OCI-LY7 (cell line): ENCODE measurements at regions not wholly inside any gene's neighbourhood (a gene's known extent, or its start where the extent isn't known, plus 50 kb on each side); places are given as distances from the start of the nearest gene placed in this dataset.

Source experiments
- BruUV-seq: library from RNA; stranded (reverse); fragments of 400-500 nt; replicated peaks from 2 replicates; lab custom pipeline; 2021; lab: Mats Ljungman, UMichigan
- CTCF ChIA-PET: fragments of 300-600 bp; sonication (Branson Sonifier 250); formaldehyde crosslinking; loops from one replicate; lab custom pipeline; 2022; ENCODE audit warnings: antibody characterized with exemption; ENCODE audit not compliant: unreplicated experiment; lab: Charles Lee
- POLR2A ChIA-PET: fragments of 300-600 bp; sonication (Branson Sonifier 250); formaldehyde crosslinking; loops from one replicate; lab custom pipeline; 2022; ENCODE audit warnings: antibody characterized with exemption; lab: Charles Lee
- DNase-seq: peaks from one replicate; pipeline ENCODE4 v3.0.0-alpha.2; 2015; ENCODE audit warnings: low spot score
- H2AFZ ChIP-seq: fragments of 200-600 bp; sonication (generic), shearing (Covaris generic); 2 replicates; pipeline ENCODE4 v1.6.1; 2014; ENCODE audit warnings: mild to moderate bottlenecking, antibody characterized with exemption, low read length, moderate library complexity
- H3K27ac ChIP-seq: fragments of 200-600 bp; sonication (generic); 2 replicates; pipeline ENCODE4 v1.5.1; 2014; ENCODE audit warnings: mixed run types, low read depth, mild to moderate bottlenecking, moderate library complexity, low read length, inconsistent platforms; ENCODE audit not compliant: poor library complexity, severe bottlenecking
- H3K36me3 ChIP-seq: fragments of 200-600 bp; sonication (generic); 2 replicates; pipeline ENCODE4 v1.6.1; 2014; ENCODE audit warnings: mild to moderate bottlenecking, antibody characterized with exemption, low read length, moderate library complexity, mixed read lengths; ENCODE audit not compliant: insufficient read depth
- H3K4me1 ChIP-seq: fragments of 200-600 bp; sonication (generic); 2 replicates; pipeline ENCODE4 v1.5.1; 2014; ENCODE audit warnings: mild to moderate bottlenecking, low read length; ENCODE audit not compliant: insufficient read depth, poor library complexity, severe bottlenecking
- H3K4me2 ChIP-seq: fragments of 200-600 bp; sonication (generic); 2 replicates; pipeline ENCODE4 v1.6.1; 2014; ENCODE audit warnings: mild to moderate bottlenecking, low read length
- H3K4me3 ChIP-seq: fragments of 200-600 bp; sonication (generic); 2 replicates; pipeline ENCODE4 v1.5.1; 2014; ENCODE audit warnings: mild to moderate bottlenecking, low read depth, low read length; ENCODE audit not compliant: poor library complexity, severe bottlenecking
- H3K79me2 ChIP-seq: fragments of 200-600 bp; sonication (generic); 2 replicates; pipeline ENCODE4 v1.6.1; 2016; ENCODE audit warnings: low read depth, mild to moderate bottlenecking, low read length, moderate library complexity, mixed read lengths; ENCODE audit not compliant: insufficient read depth
- H3K9me2 ChIP-seq: fragments of 200-600 bp; sonication (generic); 2 replicates; pipeline ENCODE4 v1.6.1; 2016; ENCODE audit warnings: mild to moderate bottlenecking, low read length, mixed read lengths; ENCODE audit not compliant: insufficient read depth
- H3K9me3 ChIP-seq: fragments of 200-600 bp; sonication (generic); 2 replicates; pipeline ENCODE4 v1.6.1; 2014; ENCODE audit warnings: mild to moderate bottlenecking, mixed run types, low read length, mixed read lengths
- H4K20me1 ChIP-seq: fragments of 200-600 bp; sonication (generic); 2 replicates; pipeline ENCODE4 v1.6.1; 2014; ENCODE audit warnings: mild to moderate bottlenecking, antibody characterized with exemption, low read length, moderate library complexity, mixed read lengths; ENCODE audit not compliant: insufficient read depth
- EZH2phosphoT487 ChIP-seq: fragments of 200-600 bp; sonication (generic); IDR thresholded peaks from 2 replicates; pipeline ENCODE4 v1.6.1; 2018; ENCODE audit warnings: low read depth, borderline replicate concordance, mild to moderate bottlenecking, mixed run types, antibody characterized with exemption, low read length, moderate library complexity, mixed read lengths
- intact Hi-C: fragments of 100-400 bp; cut with micrococcal nuclease; formaldehyde crosslinking; loops from one replicate; pipeline ENCODE4 v1.10.0; 2022; ENCODE audit not compliant: unreplicated experiment
- TF ChIP-seq, protein P1 (sequence below): fragments of 200-600 bp; sonication (generic); conservative IDR thresholded peaks from 2 replicates; pipeline ENCODE4 v1.5.1; 2014; ENCODE audit warnings: mild to moderate bottlenecking, antibody characterized with exemption, low read length, moderate library complexity, mixed read lengths

DNA sequence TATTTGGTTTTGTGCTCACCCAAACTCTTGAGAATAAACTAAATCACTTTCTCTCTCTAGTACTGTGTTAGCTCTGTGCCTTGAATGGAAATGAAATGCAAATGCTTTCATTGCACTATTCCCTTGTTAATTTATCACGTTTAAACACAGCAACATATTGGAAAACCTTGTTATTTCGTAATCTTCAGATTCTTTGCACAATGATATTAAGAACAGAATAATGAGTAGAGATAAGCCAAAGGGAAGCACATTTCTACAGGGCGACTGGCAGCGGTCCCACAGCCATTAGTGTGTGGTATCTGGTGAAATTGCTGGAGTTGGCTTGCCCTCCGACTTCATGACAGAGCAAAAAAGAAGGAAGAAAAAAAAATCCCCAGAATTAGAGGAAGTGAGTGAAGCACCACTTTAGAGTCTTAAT is 166.1 kb upstream of the E2F7 start:
- H3K4me2 ChIP-seq = no peak overlapping the region
- no peaks in the 10 kb centered on the region for H3K4me1 ChIP-seq
- no peak overlapping the region for H2AFZ ChIP-seq
- H3K9me2 ChIP-seq = no peaks in the 10 kb centered on the region
- H3K4me3 ChIP-seq = no peak overlapping the region
- H3K27ac ChIP-seq = no peak overlapping the region
- no peak for TF ChIP-seq EZH2phosphoT487
- TF ChIP-seq, protein P1, sequence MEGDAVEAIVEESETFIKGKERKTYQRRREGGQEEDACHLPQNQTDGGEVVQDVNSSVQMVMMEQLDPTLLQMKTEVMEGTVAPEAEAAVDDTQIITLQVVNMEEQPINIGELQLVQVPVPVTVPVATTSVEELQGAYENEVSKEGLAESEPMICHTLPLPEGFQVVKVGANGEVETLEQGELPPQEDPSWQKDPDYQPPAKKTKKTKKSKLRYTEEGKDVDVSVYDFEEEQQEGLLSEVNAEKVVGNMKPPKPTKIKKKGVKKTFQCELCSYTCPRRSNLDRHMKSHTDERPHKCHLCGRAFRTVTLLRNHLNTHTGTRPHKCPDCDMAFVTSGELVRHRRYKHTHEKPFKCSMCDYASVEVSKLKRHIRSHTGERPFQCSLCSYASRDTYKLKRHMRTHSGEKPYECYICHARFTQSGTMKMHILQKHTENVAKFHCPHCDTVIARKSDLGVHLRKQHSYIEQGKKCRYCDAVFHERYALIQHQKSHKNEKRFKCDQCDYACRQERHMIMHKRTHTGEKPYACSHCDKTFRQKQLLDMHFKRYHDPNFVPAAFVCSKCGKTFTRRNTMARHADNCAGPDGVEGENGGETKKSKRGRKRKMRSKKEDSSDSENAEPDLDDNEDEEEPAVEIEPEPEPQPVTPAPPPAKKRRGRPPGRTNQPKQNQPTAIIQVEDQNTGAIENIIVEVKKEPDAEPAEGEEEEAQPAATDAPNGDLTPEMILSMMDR = no peak
- DNase-seq = no peak
- H3K9me3 ChIP-seq = no peaks in the 10 kb centered on the region
- ChIA-PET CTCF (no interaction called here), POLR2A (interaction anchor here (1.4 kb wide), 1 partner anchor 9 kb away, joined by 3 read pairs; no protein-coding TSS in a partner anchor)
- no peaks in the 10 kb centered on the region for H4K20me1 ChIP-seq
- intact Hi-C loops = no loop called here
- H3K79me2 ChIP-seq = no peaks in the 10 kb centered on the region
- no peaks in the 10 kb centered on the region for H3K36me3 ChIP-seq
- BruUV-seq = no TSS peak

DNA sequence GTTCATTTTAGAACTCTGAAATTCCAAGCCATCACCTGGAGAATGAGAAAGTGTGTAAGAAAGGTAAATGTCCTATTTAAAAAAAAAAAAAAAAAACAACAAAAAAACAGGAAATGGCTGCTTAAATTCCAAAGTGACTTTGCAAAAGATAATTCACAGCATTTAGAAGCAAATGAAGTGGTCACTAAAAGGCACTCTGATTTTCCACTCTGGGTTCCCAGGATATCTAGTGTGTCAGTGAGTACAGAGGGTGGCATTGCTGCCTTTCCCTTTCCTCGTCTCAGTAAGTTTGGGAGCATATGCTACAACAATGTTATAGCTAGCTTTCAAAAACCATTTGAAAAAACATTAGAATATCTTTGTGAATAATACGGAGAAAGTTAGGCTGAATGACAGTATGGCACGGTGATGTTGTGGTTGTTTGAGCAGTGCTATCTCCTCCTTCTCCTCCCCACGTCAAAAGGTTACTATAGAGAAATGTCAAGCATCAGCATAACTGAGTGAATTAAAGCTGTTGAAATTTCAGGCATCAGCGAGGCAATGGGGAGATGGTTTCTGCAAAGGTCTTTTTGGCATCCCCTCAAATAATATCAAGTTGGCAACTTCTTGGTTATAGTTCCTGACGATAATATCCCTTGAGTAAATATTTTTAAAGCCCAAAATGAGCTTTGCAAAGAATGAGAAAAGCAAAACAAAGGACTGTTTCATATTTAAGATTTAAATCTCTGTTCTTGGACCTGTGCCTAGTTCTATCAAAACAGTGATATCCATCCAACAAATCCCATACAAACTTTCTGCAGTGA is 164.5 kb upstream of the E2F7 start:
- H3K4me3 ChIP-seq = no peak overlapping the region
- H4K20me1 ChIP-seq = no peaks in the 10 kb centered on the region
- H3K9me3 ChIP-seq = no peaks in the 10 kb centered on the region
- H2AFZ ChIP-seq = no peak overlapping the region
- ChIA-PET CTCF (no interaction called here), POLR2A (no interaction called here)
- no peaks in the 10 kb centered on the region for H3K36me3 ChIP-seq
- H3K27ac ChIP-seq = no peak overlapping the region
- intact Hi-C loops = no loop called here
- H3K4me1 ChIP-seq = no peaks in the 10 kb centered on the region
- no peak overlapping the region for H3K4me2 ChIP-seq
- TF ChIP-seq EZH2phosphoT487 = no peak
- TF ChIP-seq, protein P1 = no peak
- no TSS peak for BruUV-seq
- no peak for DNase-seq
- H3K9me2 ChIP-seq = no peaks in the 10 kb centered on the region
- no peaks in the 10 kb centered on the region for H3K79me2 ChIP-seq

DNA sequence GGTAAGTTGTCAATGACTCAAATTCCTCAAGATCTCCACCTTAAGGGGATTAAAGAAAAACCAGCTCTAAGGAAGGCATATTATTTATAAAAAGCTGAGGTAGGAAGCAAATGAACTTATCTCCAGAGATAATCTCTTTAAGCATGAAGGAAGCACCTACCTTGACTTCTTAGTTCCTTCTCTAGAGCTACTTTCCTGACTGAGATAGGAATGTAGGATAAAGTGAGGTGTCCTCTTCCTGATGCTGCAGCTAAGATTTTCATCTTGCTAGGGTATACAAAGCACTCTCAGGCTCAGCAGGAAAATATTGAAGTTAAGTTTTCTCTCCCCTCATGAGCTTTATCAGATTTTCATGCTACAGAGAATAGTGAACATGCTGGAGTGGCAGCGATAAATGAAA is 163.0 kb upstream of the E2F7 start:
- H3K9me2 ChIP-seq = no peaks in the 10 kb centered on the region
- H3K27ac ChIP-seq = no peak overlapping the region
- H3K4me2 ChIP-seq = no peak overlapping the region
- no peaks in the 10 kb centered on the region for H3K9me3 ChIP-seq
- intact Hi-C loops = no loop called here
- H4K20me1 ChIP-seq = no peaks in the 10 kb centered on the region
- POLR2A ChIA-PET = no interaction called here
- H3K4me3 ChIP-seq = no peak overlapping the region
- no peaks in the 10 kb centered on the region for H3K4me1 ChIP-seq
- no peak overlapping the region for H2AFZ ChIP-seq
- H3K36me3 ChIP-seq = no peaks in the 10 kb centered on the region
- no peak for DNase-seq
- no peaks in the 10 kb centered on the region for H3K79me2 ChIP-seq
- CTCF ChIA-PET = no interaction called here
- BruUV-seq = no TSS peak
- TF ChIP-seq, protein P1 = no peak
- TF ChIP-seq EZH2phosphoT487 = no peak
